Psoas muscle (tissue), 7 donors: ENCODE measurements at regions not wholly inside any gene's neighbourhood (a gene's known extent, or its start where the extent isn't known, plus 50 kb on each side); places are given as distances from the start of the nearest gene placed in this dataset.

Experiments used
- ATAC-seq, 4 donors: fragments of 200-7000 bp; cut with Tn5 transposase; one replicate each; pipeline ENCODE4 v1.9.1; 2020; ENCODE audit warnings: moderate library complexity in 3 of 4, mild to moderate bottlenecking in 2 of 4
- DNase-seq, 2 donors: peaks; one replicate each; pipeline ENCODE4 v3.0.0-alpha.2; 2020
- H3K27ac ChIP-seq: fragments of 200-600 bp; one replicate; pipeline ENCODE4 v1.8.0; 2022
- H3K27me3 ChIP-seq, 3 donors: fragments of 200-600 bp in 1 of 3; one replicate each; pipeline versions ENCODE4 v1.6.1 to v1.8.0; 2013 to 2022; ENCODE audit warnings: low read length in 2 of 3, mild to moderate bottlenecking in 2 of 3, moderate library complexity in 1 of 3; ENCODE audit not compliant: insufficient read depth in 3 of 3
- H3K36me3 ChIP-seq, 2 donors: fragments of 200-600 bp in 1 of 2; one replicate each; pipeline versions ENCODE4 v1.6.1 to v1.8.0; 2013 to 2022; ENCODE audit warnings: low read depth in 1 of 2, mild to moderate bottlenecking in 1 of 2, moderate library complexity in 1 of 2; ENCODE audit not compliant: insufficient read depth in 1 of 2
- H3K4me1 ChIP-seq: fragments of 200-600 bp; one replicate; pipeline ENCODE4 v1.8.0; 2022
- H3K4me3 ChIP-seq: fragments of 200-600 bp; one replicate; pipeline ENCODE4 v1.8.0; 2022; ENCODE audit warnings: mild to moderate bottlenecking
- H3K9me3 ChIP-seq: fragments of 200-600 bp; one replicate; pipeline ENCODE4 v1.8.0; 2022
- CTCF ChIP-seq: fragments of 200-600 bp; IDR thresholded peaks from one replicate; pipeline ENCODE4 v1.8.0; 2022; ENCODE audit warnings: antibody characterized with exemption
- WGBS, 3 donors: extraction: QIAGEN DNeasy Blood & Tissue Kit; methylation state at CpG; one replicate each; pipeline versions ENCODE4 v1.1.6 to v1.1.7; 2013; 5-methylcytosine and 5-hydroxymethylcytosine counted together
- intact Hi-C, 2 donors: fragments of 100-400 bp; cut with DNase I; formaldehyde crosslinking; loops; one replicate each; pipeline versions ENCODE4 v1.11.0 to v1.14.2; 2022
- donor health status: healthy with polysubstance abuse.
- donor health status: DM: no; HTN: no; CAD: no; lungs with moderate emphysema.
- donor health status: Bipolar disorder and iron deficiency.
- donor health status: healthy.
- donor health status: DM: yes; HTN: yes; CAD: no.
- donor health status: DM: no; HTN: no; CAD: no.
- donor health status: DM: yes; HTN: yes; CAD: no.

GRCh38 chr17:79159471-79159870, 84.8 kb downstream of the ENGASE start:
- TF ChIP-seq CTCF, result no peak
- H3K4me1 ChIP-seq, result no peaks in the 10 kb centered on the region
- peaks cover 0 to 92% (median 11%) of the 10 kb centered on the region in 3 donors for H3K27me3 ChIP-seq
- no peak overlapping the region for H3K4me3 ChIP-seq
- intact Hi-C loops, result no loop called here
- no peak for DNase-seq
- no peak for ATAC-seq
- H3K27ac ChIP-seq, result no peak overlapping the region
- 45 to 64% (median 46%) methylated on average over 6 of the region's 6 CpGs for WGBS, 3 donors
- H3K9me3 ChIP-seq, result no peaks in the 10 kb centered on the region
- H3K36me3 ChIP-seq, result no peaks in the 10 kb centered on the region

DNA sequence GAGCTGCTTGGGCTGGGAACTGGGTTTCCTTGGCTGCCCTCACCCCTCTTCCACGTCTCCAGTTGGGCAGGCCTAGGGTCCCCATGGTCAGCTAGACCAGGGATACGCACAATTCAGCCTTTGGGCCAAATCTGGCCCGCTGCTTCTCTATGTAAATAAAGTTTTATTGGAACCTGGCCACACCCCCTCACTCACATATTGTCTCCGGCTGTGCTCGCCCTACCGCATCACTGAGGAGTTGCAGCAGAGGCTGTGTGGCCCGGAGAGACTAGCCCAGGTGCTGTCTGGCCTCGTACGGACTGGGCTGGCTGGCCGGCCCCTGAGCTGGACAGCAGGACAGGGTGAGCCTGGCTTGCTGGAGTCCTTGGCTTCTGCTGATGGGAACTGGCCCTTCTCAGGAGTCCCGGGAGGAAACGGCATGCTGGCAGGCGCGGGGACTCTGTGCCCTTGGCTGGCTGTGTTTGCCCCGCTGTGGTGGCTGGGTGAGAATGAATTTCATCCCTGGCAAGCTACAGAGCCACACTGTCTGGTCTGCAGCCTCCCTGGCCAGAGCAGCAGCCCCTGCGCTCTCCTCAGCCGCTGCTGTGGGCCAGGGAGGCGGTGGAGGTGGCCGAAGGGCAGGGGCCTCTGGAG, 82.0 kb downstream of the ENGASE start:
- Histone ChIP-seq H3K36me3 (no peaks in the 10 kb centered on the region), H3K4me1 (no peaks in the 10 kb centered on the region), H3K9me3 (no peaks in the 10 kb centered on the region), H3K4me3 (no peak overlapping the region), H3K27ac (no peak overlapping the region), H3K27me3 (peaks cover 0 to 94% (median 11%) of the 10 kb centered on the region in 3 donors)
- no peak for TF ChIP-seq CTCF
- ATAC-seq, result no peak
- 44 to 56% (median 44%) methylated on average over 19 of the region's 19 CpGs for WGBS, 3 donors
- DNase-seq, result no peak
- intact Hi-C loops, result no loop called here

DNA sequence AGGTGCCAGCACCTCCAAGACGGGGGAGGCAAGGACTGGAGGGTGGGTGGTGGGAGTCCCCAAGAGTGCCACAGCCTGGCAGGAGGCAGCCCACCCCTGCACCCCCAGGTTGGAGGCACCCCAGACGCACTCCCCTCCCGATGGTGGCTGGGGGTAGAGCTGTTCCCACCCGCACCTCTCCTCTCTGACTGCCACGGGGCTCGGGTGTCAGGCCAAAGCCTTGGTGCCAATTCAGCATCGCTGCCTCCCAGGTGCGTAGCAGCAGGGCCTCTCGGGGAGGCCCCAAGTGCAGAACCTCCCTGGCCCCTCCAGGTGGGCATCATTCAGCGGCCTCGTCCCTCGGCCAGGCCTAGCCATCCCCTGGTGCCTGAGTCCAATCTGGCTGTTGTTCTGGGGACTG, 81.1 kb downstream of the ENGASE start:
- intact Hi-C loops, result no loop called here
- H3K27ac ChIP-seq, result no peak overlapping the region
- WGBS, 3 donors, result 69 to 76% (median 69%) methylated on average over 12 of the region's 12 CpGs
- no peak for ATAC-seq
- DNase-seq, result no peak
- no peak overlapping the region for H3K4me3 ChIP-seq
- peaks cover 0 to 90% (median 11%) of the 10 kb centered on the region in 3 donors for H3K27me3 ChIP-seq
- H3K4me1 ChIP-seq, result no peaks in the 10 kb centered on the region
- no peaks in the 10 kb centered on the region for H3K9me3 ChIP-seq
- TF ChIP-seq CTCF, result no peak
- no peaks in the 10 kb centered on the region for H3K36me3 ChIP-seq

DNA sequence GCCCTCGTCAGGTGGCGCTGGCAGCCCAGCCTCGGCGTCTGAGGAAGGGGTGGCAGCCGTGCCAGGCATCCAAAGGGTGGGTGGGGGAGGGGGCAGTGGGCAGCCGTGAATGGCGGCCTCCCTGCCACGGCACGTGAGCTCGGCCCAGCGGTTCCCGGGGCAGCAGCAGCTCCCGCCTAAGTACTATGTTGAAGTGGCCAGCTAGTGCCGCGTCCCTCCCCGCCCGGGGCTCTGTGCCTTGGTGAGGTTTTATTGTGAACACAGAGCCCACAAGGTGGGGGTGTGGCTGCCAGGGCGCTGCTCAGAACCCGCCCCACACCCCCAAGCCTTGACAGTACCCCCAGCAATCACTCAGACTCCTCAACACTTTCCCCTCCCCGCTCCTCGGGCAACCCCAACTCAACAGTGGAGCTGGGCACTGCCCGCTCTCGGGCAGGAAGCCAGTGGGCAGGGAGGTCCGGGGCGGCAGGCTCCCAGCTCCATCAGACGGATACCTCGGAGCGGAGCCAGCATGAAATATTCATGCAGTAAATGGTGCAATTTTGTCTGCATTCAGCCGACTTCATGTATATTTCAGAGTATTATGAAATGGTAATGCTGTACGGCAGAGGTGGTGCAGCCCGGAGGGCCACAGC, 80.4 kb downstream of the ENGASE start:
- ATAC-seq, result no peak
- no peak for TF ChIP-seq CTCF
- H3K9me3 ChIP-seq, result no peaks in the 10 kb centered on the region
- peaks cover 0 to 90% (median 11%) of the 10 kb centered on the region in 3 donors for H3K27me3 ChIP-seq
- H3K27ac ChIP-seq, result no peak overlapping the region
- intact Hi-C loops, result no loop called here
- DNase-seq, result no peak
- no peaks in the 10 kb centered on the region for H3K36me3 ChIP-seq
- 38 to 49% (median 38%) methylated on average over 25 to 31 of the region's 31 CpGs for WGBS, 3 donors
- H3K4me3 ChIP-seq, result no peak overlapping the region
- H3K4me1 ChIP-seq, result no peaks in the 10 kb centered on the region
